K562 (cell line): ENCODE measurements at regions not wholly inside any gene's neighbourhood (a gene's known extent, or its start where the extent isn't known, plus 50 kb on each side); places are given as distances from the start of the nearest gene placed in this dataset.

Source experiments
- ATAC-seq: fragments of 200-7000 bp; cut with Tn5 transposase; 3 replicates; pipeline ENCODE4 v1.9.1; 2020; ENCODE audit warnings: moderate library complexity
- BruUV-seq: library from RNA; stranded (reverse); fragments of 400-500 nt; replicated peaks from 2 replicates; lab custom pipeline; 2021; lab: Mats Ljungman, UMichigan
- CTCF ChIA-PET: fragments of 300-600 bp; formaldehyde crosslinking; extraction: SDS; loops from one replicate; lab custom pipeline; 2021; ENCODE audit warnings: low intra/inter-chr PET ratio; lab: Yijun Ruan, JAX
- POLR2A ChIA-PET: fragments of 300-600, 350-650 bp; sonication (Branson Sonifier 250); formaldehyde crosslinking; extraction: SDS; loops from one replicate; lab custom pipeline; 2021; ENCODE audit warnings: antibody characterized with exemption, inconsistent platforms; lab: Yijun Ruan, JAX
- DNase-seq, 4 experiments: peaks; one replicate each; pipeline versions ENCODE4 v3.0.0 to v3.0.0-alpha.2; 2011 to 2018; ENCODE audit warnings: low spot score in 3 of 4, mixed read lengths in 3 of 4; ENCODE audit errors: extremely low read depth in 1 of 4
- FAIRE-seq: peaks from 2 replicates; lab custom pipeline; 2011; peaks lifted over from hg19 to GRCh38; lab: Jason Lieb, UNC
- H2AFZ ChIP-seq: 2 replicates; pipeline ENCODE4 v1.6.0; 2011; ENCODE audit warnings: low read depth, low read length, control low read depth, inconsistent platforms
- H3K27ac ChIP-seq: fragments of 200-600 bp; 3 replicates; pipeline ENCODE4 v1.8.0; 2011; ENCODE audit warnings: low read depth, mild to moderate bottlenecking, control low read depth, inconsistent platforms, low read length, moderate library complexity, mixed read lengths; ENCODE audit errors: extremely low read depth
- H3K27me3 ChIP-seq, 2 experiments: fragments of 300-600 bp in 1 of 2; 2 replicates in 1 of 2; 3 replicates in 1 of 2; pipeline versions ENCODE4 v1.6.0 to v1.8.0; 2011; ENCODE audit warnings: inconsistent platforms in 2 of 2, low read length in 2 of 2, mild to moderate bottlenecking in 1 of 2, mixed read lengths in 1 of 2, moderate library complexity in 1 of 2; ENCODE audit not compliant: control insufficient read depth in 2 of 2, insufficient read depth in 2 of 2
- H3K36me3 ChIP-seq: fragments of 300-600 bp; 3 replicates; pipeline ENCODE4 v1.8.0; 2011; ENCODE audit warnings: mild to moderate bottlenecking, low read length, inconsistent platforms; ENCODE audit not compliant: control insufficient read depth, insufficient read depth
- H3K4me1 ChIP-seq, 2 experiments: fragments of 200-600 bp in 1 of 2; replicated peaks in 1 of 2; 2 replicates in 1 of 2; 3 replicates in 1 of 2; pipeline versions ENCODE4 v1.5.1 to v1.8.0; 2011; ENCODE audit warnings: inconsistent platforms in 2 of 2, low read length in 2 of 2, mild to moderate bottlenecking in 1 of 2, mixed read lengths in 1 of 2, moderate library complexity in 1 of 2; ENCODE audit not compliant: control insufficient read depth in 2 of 2, insufficient read depth in 2 of 2
- H3K4me2 ChIP-seq: 2 replicates; pipeline ENCODE4 v1.6.1; 2011; ENCODE audit warnings: low read length, control low read depth, inconsistent platforms, mixed read lengths; ENCODE audit not compliant: insufficient read depth
- H3K4me3 ChIP-seq: fragments of 200-600 bp; sonication (generic), shearing (Covaris generic); 2 replicates; pipeline ENCODE4 v1.5.1; 2016; ENCODE audit warnings: control low read depth, inconsistent platforms
- H3K79me2 ChIP-seq: fragments of 200-600 bp; 3 replicates; pipeline ENCODE4 v1.8.0; 2011; ENCODE audit warnings: low read length, inconsistent platforms; ENCODE audit not compliant: control insufficient read depth, insufficient read depth
- H3K9ac ChIP-seq, 2 experiments: 2 replicates each; pipeline versions ENCODE4 v1.6.0 to v1.6.1; 2011; ENCODE audit warnings: low read depth in 2 of 2, low read length in 2 of 2, control low read depth in 1 of 2, inconsistent platforms in 1 of 2, mild to moderate bottlenecking in 1 of 2, mixed read lengths in 1 of 2; ENCODE audit not compliant: insufficient read depth in 1 of 2
- H3K9me1 ChIP-seq: one replicate; pipeline ENCODE4 v1.6.0; 2011; ENCODE audit warnings: inconsistent platforms, mild to moderate bottlenecking, low read length, moderate library complexity; ENCODE audit not compliant: control insufficient read depth, insufficient read depth
- H3K9me3 ChIP-seq: replicated peaks from 2 replicates; pipeline ENCODE4 v1.5.1; 2011; ENCODE audit warnings: low read depth, low read length, inconsistent platforms; ENCODE audit not compliant: control insufficient read depth, insufficient read depth
- H4K20me1 ChIP-seq: replicated peaks from 2 replicates; pipeline ENCODE4 v1.6.1; 2011; ENCODE audit warnings: low read length, inconsistent platforms, mixed read lengths; ENCODE audit not compliant: control insufficient read depth, insufficient read depth
- DPF2 ChIP-seq: fragments of 450-650 bp; IDR thresholded peaks from 2 replicates; pipeline ENCODE4 v1.6.1; 2016
- E2F6 ChIP-seq, 2 experiments: IDR thresholded peaks; 2 replicates each; pipeline ENCODE4 v1.6.1; 2011; ENCODE audit warnings: borderline replicate concordance in 1 of 2, control low read depth in 1 of 2, low read depth in 1 of 2, low read length in 1 of 2, mild to moderate bottlenecking in 1 of 2, mixed read lengths in 1 of 2, moderate library complexity in 1 of 2; ENCODE audit not compliant: insufficient read depth in 1 of 2, insufficient read length in 1 of 2, poor library complexity in 1 of 2, severe bottlenecking in 1 of 2; ENCODE audit errors: extremely low read depth in 1 of 2
- ELF4 ChIP-seq: fragments of 450-650 bp; formaldehyde crosslinking; IDR thresholded peaks from 2 replicates; pipeline ENCODE4 v1.4.0; 2022; ENCODE audit warnings: missing genetic modification characterization
- FOXK2 ChIP-seq, 2 experiments: fragments of 450-650 bp; IDR thresholded peaks in 1 of 2; conservative IDR thresholded peaks in 1 of 2; 2 replicates each; pipeline ENCODE4 v1.6.1; 2016; ENCODE audit warnings: low read depth in 2 of 2, mild to moderate bottlenecking in 1 of 2
- HMGN3 ChIP-seq: IDR thresholded peaks from 2 replicates; pipeline ENCODE4 v1.6.1; 2011; ENCODE audit warnings: borderline replicate concordance, low read depth, mild to moderate bottlenecking, mixed read lengths, low read length; ENCODE audit not compliant: insufficient read length; ENCODE audit errors: extremely low read depth
- HNRNPLL ChIP-seq: fragments of 200-400 bp; formaldehyde crosslinking; IDR thresholded peaks from 2 replicates; pipeline ENCODE4 v1.6.1; 2017; ENCODE audit warnings: low read length, low read depth, mild to moderate bottlenecking; ENCODE audit not compliant: poor library complexity, severe bottlenecking
- ZBED1 ChIP-seq: IDR thresholded peaks from 2 replicates; pipeline ENCODE4 v1.6.1; 2014
- WGBS: fragments of 100-300 bp; shearing (Covaris generic); methylation state at CpG from one replicate; pipeline ENCODE4 v1.1.6; 2016; ENCODE audit warnings: low coverage, mixed read lengths; ENCODE audit not compliant: insufficient coverage; ENCODE audit errors: missing lambda C conversion rate; 5-methylcytosine and 5-hydroxymethylcytosine counted together
- in situ Hi-C: fragments of 300-500 bp; cut with MboI; formaldehyde crosslinking; loops from 4 replicates; pipeline ENCODE4 v1.15.0; 2018; ENCODE audit warnings: inconsistent platforms, mixed read lengths
- intact Hi-C: fragments of 100-400 bp; cut with micrococcal nuclease; formaldehyde crosslinking; loops from 2 replicates; pipeline ENCODE4 v1.14.2; 2022

GRCh38 chr11:34731603-34732002 is 110.7 kb downstream of the EHF start (continued):
- TF ChIP-seq DPF2: no peak
- no peak for TF ChIP-seq HMGN3
- TF ChIP-seq FOXK2 (conservative IDR thresholded peaks at IDR 0.05 in 1 of 2, IDR thresholded peaks at IDR 0.05 in 1 of 2; ENCODE audit: low read depth in 2 of 2): no peak

- WGBS: 48% methylated on average over 3 of the region's 3 CpGs
- Histone ChIP-seq H3K27me3 (no peaks in the 10 kb centered on the region), H3K27ac (no peak overlapping the region), H3K9me1 (no peaks in the 10 kb centered on the region), H3K9ac (no peak overlapping the region), H3K4me1 (peaks cover 0 to 13% of the 10 kb centered on the region in 2 experiments; a peak in 2 of 5 replicates), H4K20me1 (no peaks in the 10 kb centered on the region), H3K9me3 (no peaks in the 10 kb centered on the region), H3K79me2 (no peaks in the 10 kb centered on the region), H2AFZ (no peak overlapping the region), H3K4me2 (no peak overlapping the region), H3K36me3 (no peaks in the 10 kb centered on the region), H3K4me3 (no peak overlapping the region)
- ATAC-seq: no peak
- no peak for DNase-seq
- in situ Hi-C loops (no loop called here), intact Hi-C loops (no loop called here)
- POLR2A ChIA-PET: no interaction called here
- no TSS peak for BruUV-seq
- no peak for FAIRE-seq
- CTCF ChIA-PET: no interaction called here
- no peak for TF ChIP-seq HNRNPLL
- TF ChIP-seq ELF4: no peak
- TF ChIP-seq E2F6 (IDR thresholded peaks at IDR 0.05; ENCODE audit: borderline replicate concordance in 1 of 2, extremely low read depth in 1 of 2, insufficient read depth in 1 of 2, insufficient read length in 1 of 2, low read depth in 1 of 2, low read length in 1 of 2, poor library complexity in 1 of 2, severe bottlenecking in 1 of 2): no peak
- TF ChIP-seq ZBED1: no peak
These were observed 109.8 kb downstream of the EHF start for GRCh38 chr11:34730544-34731295.
